Left lung (tissue), 4 donors: ENCODE measurements at regions not wholly inside any gene's neighbourhood (a gene's known extent, or its start where the extent isn't known, plus 50 kb on each side); places are given as distances from the start of the nearest gene placed in this dataset.
A peak's percentile ranks its signal among the peaks of the same experiment; 100 is the strongest.

Source experiments
- ATAC-seq: fragments of 200-7000 bp; cut with Tn5 transposase; one replicate; pipeline ENCODE4 v1.9.1; 2020; ENCODE audit warnings: moderate library complexity
- DNase-seq, 4 donors: peaks; one replicate each; pipeline ENCODE4 v3.0.0-alpha.2; 2013 to 2020
- H3K27ac ChIP-seq, 2 donors: fragments of 200-600 bp; sonication (generic) in 1 of 2; one replicate each; pipeline versions ENCODE4 v1.5.0 to v1.8.0; 2020 to 2021
- H3K27me3 ChIP-seq, 2 donors: fragments of 200-600 bp; sonication (generic) in 1 of 2; one replicate each; pipeline versions ENCODE4 v1.5.0 to v1.8.0; 2020 to 2021
- H3K36me3 ChIP-seq, 2 donors: fragments of 200-600 bp; sonication (generic) in 1 of 2; one replicate each; pipeline versions ENCODE4 v1.5.0 to v1.8.0; 2020 to 2021
- H3K4me1 ChIP-seq, 2 donors: fragments of 200-600 bp; one replicate each; pipeline ENCODE4 v1.8.0; 2021
- H3K4me3 ChIP-seq, 2 donors: fragments of 200-600 bp; sonication (generic) in 1 of 2; one replicate each; pipeline versions ENCODE4 v1.5.0 to v1.8.0; 2020 to 2021; ENCODE audit warnings: mild to moderate bottlenecking in 1 of 2
- H3K9me3 ChIP-seq, 2 donors: fragments of 200-600 bp; sonication (generic) in 1 of 2; one replicate each; pipeline versions ENCODE4 v1.5.0 to v1.8.0; 2020 to 2021
- CTCF ChIP-seq, 2 donors: fragments of 200-600 bp; sonication (generic) in 1 of 2; IDR thresholded peaks; one replicate each; pipeline versions ENCODE4 v1.5.0 to v1.8.0; 2021; ENCODE audit warnings: antibody characterized with exemption in 2 of 2
- intact Hi-C, 2 donors: fragments of 100-400 bp; cut with DNase I; formaldehyde crosslinking; loops; one replicate each; pipeline versions ENCODE4 v1.11.2 to v1.14.2; 2022
- donor health status: DM: no; HTN: yes; CAD: no.
- donor health status: DM: no; HTN: no; CAD: no.

- DNase-seq (peak in 2 of 4 donors; percentile 59), ATAC-seq (peak; percentile 41)
- no peaks in the 10 kb centered on the region for H3K4me1 ChIP-seq
- peaks cover 0 to 12% of the 10 kb centered on the region in 2 donors for H3K9me3 ChIP-seq
- H3K27ac ChIP-seq, result no peak overlapping the region
- no peak overlapping the region for H3K4me3 ChIP-seq
- no peaks in the 10 kb centered on the region for H3K36me3 ChIP-seq
- no peaks in the 10 kb centered on the region for H3K27me3 ChIP-seq
- TF ChIP-seq CTCF (IDR thresholded peaks at IDR 0.05), result no peak
- intact Hi-C loops, result no loop called here
Observed at GRCh38 chr5:43947935-43948334, 345.0 kb downstream of the NNT start.

GRCh38 chr5:43941806-43942205 lies 338.8 kb downstream of the NNT start:
- TF ChIP-seq CTCF (IDR thresholded peaks at IDR 0.05), result no peak
- ATAC-seq, result no peak
- intact Hi-C loops, result no loop called here
- Histone ChIP-seq H3K36me3 (no peaks in the 10 kb centered on the region), H3K4me1 (no peaks in the 10 kb centered on the region), H3K4me3 (no peak overlapping the region), H3K27ac (no peak overlapping the region), H3K27me3 (no peaks in the 10 kb centered on the region), H3K9me3 (peaks cover 0 to 19% of the 10 kb centered on the region in 2 donors)
- DNase-seq, result no peak

DNA sequence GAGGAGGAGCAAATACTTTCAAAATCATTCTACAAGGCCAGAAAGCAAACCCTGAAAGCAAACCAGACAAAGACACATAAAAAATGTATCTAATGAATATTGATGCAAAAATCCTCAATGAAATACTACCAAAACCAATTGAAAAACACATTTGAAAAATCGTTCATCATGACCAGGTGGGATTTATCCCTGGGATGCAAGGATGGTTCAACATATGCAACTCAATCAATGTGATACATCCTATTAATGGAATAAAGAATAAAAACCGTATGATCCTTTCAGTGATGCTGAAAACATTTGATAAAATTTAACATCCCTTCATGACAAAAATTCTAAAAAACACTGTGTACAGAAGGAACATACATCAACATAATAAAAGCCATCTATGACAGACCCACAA lies 337.6 kb downstream of the NNT start:
- peaks cover 0 to 19% of the 10 kb centered on the region in 2 donors for H3K9me3 ChIP-seq
- no peak for DNase-seq
- intact Hi-C loops, result no loop called here
- no peak overlapping the region for H3K4me3 ChIP-seq
- ATAC-seq, result no peak
- TF ChIP-seq CTCF (IDR thresholded peaks at IDR 0.05), result no peak
- no peak overlapping the region for H3K27ac ChIP-seq
- H3K36me3 ChIP-seq, result no peaks in the 10 kb centered on the region
- H3K4me1 ChIP-seq, result no peaks in the 10 kb centered on the region
- H3K27me3 ChIP-seq, result no peaks in the 10 kb centered on the region

DNA sequence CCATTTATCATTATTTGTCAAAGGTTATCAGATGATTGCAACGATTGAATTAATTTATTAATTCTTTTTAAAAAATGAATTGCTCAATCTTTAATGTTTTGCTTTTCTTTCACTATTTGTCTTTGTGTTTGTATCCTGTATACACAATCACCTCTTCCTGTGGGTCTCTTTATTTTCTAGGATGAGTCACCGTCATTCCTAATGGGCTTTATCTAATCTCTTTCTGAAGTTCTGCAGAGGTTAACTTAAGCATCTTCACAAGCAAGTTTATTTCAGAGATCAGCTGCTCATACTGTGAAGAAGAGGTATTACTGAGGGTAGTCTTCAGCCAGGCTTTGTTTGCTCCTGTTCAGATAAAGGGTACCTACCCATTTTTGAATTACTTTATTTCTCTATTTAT lies 323.9 kb downstream of the NNT start:
- intact Hi-C loops, result no loop called here

GRCh38 chr5:43920422-43920821 lies 317.4 kb downstream of the NNT start:
- H3K36me3 ChIP-seq, result no peaks in the 10 kb centered on the region
- H3K27ac ChIP-seq, result no peak overlapping the region
- DNase-seq (no peak), ATAC-seq (no peak)
- no peak overlapping the region for H3K4me3 ChIP-seq
- no peaks in the 10 kb centered on the region for H3K4me1 ChIP-seq
- intact Hi-C loops, result no loop called here
- no peak for TF ChIP-seq CTCF (IDR thresholded peaks at IDR 0.05)
- no peaks in the 10 kb centered on the region for H3K27me3 ChIP-seq
- H3K9me3 ChIP-seq, result peaks cover 0 to 22% of the 10 kb centered on the region in 2 donors

More for the DNA sequence above, 323.9 kb downstream of the NNT start:
- ATAC-seq, result no peak
- peaks cover 0 to 11% of the 10 kb centered on the region in 2 donors for H3K9me3 ChIP-seq
- no peak overlapping the region for H3K4me3 ChIP-seq
- H3K27ac ChIP-seq, result no peak overlapping the region
- H3K4me1 ChIP-seq, result no peaks in the 10 kb centered on the region
- no peak for TF ChIP-seq CTCF (IDR thresholded peaks at IDR 0.05)
- H3K27me3 ChIP-seq, result no peaks in the 10 kb centered on the region
- H3K36me3 ChIP-seq, result no peaks in the 10 kb centered on the region
- no peak for DNase-seq
